GM08714 (cell line): ENCODE measurements at regions not wholly inside any gene's neighbourhood (a gene's known extent, or its start where the extent isn't known, plus 50 kb on each side); places are given as distances from the start of the nearest gene placed in this dataset.
A peak's percentile ranks its signal among the peaks of the same experiment; 100 is the strongest.
"Not testable (repeated sequence)": the region's sequence is repeated elsewhere in the genome, so short reads cannot be mapped to it uniquely, and the experiment has no call there.

Source experiments
- H3K4me3 ChIP-seq: fragments of 200-500 bp; sonication (Bioruptor generic); 2 replicates; pipeline ENCODE4 v1.5.1; 2014; ENCODE audit warnings: mild to moderate bottlenecking, low read length, inconsistent platforms
- ZNF274 ChIP-seq: IDR thresholded peaks from 2 replicates; pipeline ENCODE4 v1.6.1; 2012; ENCODE audit warnings: mild to moderate bottlenecking, low read depth, low read length

GRCh38 chr4:130851107-130851506, 1755.2 kb downstream of the C4orf33 start:
- no peak overlapping the region for H3K4me3 ChIP-seq
- TF ChIP-seq ZNF274: no peak

GRCh38 chr4:130851932-130852331, 1756.0 kb downstream of the C4orf33 start:
- H3K4me3 ChIP-seq: no peak overlapping the region

DNA sequence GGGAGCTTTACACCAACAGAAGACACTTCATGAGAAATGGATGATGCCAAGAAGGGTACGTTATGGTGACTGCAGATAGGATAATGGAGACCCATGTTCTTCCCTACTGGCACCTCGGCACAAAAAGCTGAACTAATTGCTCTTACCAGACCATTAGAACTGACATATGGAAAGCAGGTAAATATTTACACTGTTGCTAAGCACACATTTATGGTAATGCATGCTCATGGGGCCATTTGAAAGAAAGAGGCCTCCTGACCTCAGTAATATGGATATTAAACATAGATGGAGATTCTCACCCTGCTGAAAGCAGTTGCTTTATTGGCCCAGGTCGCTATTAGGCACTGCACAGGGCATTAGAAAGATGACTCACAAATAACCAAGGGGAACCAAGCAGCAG, 1759.6 kb downstream of the C4orf33 start:
- H3K4me3 ChIP-seq: no peak overlapping the region
- TF ChIP-seq ZNF274: no peak

More at GRCh38 chr4:130851932-130852331, 1756.0 kb downstream of the C4orf33 start:
- TF ChIP-seq ZNF274: no peak

DNA sequence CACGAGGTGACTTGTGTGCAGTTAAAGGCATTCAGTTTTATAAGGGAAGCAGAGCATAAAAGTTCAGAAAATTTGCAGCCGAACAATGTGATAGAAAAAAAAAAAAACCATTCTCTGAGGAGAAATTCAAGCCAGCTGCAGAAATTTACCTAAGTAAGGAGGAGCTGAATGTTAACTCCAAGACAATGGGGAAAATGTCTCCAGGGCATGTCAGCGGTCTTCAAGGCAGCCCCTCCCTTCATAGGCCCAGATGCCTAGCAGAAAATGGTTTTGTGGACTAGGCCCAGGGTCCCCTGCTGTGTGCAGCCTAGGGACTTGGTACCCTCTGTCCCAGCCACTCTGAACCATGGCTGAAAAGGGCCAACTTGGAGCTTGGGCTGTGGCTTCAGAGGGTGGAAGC, 1764.0 kb downstream of the C4orf33 start:
- TF ChIP-seq ZNF274: no peak
- no peak overlapping the region for H3K4me3 ChIP-seq

GRCh38 chr4:130896920-130897319, 1801.0 kb downstream of the C4orf33 start:
- TF ChIP-seq ZNF274: no peak
- H3K4me3 ChIP-seq: no peak overlapping the region

DNA sequence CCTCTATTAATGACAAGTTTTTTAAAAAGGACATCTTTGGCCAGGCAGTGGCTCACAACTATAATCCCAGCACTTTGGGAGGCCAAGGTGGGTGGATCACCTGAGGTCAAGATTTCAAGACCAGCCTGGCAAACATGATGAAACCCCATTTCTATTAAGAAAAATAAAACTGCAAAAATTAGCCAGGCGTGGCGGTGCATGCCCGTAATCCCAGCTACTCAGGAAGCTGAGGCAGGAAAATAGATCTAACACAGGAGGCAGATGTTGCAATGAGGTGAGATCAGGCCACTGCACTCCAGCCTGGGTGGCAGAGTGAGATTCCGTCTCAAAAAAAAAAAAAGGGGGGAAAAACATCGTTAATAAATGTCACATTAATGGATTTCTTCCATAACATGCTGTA, 1805.4 kb downstream of the C4orf33 start:
- TF ChIP-seq ZNF274: no peak

GRCh38 chr4:130922955-130923354, 1827.0 kb downstream of the C4orf33 start:
- TF ChIP-seq ZNF274: peak; percentile 24; the same call in 1 of the 2 replicates
- H3K4me3 ChIP-seq: no peak overlapping the region

More for the DNA sequence above, 1805.4 kb downstream of the C4orf33 start:
- no peak overlapping the region for H3K4me3 ChIP-seq

- no peak for TF ChIP-seq ZNF274
- H3K4me3 ChIP-seq: no peak overlapping the region
These were observed 1859.6 kb downstream of the C4orf33 start for GRCh38 chr4:130955520-130955919.

DNA sequence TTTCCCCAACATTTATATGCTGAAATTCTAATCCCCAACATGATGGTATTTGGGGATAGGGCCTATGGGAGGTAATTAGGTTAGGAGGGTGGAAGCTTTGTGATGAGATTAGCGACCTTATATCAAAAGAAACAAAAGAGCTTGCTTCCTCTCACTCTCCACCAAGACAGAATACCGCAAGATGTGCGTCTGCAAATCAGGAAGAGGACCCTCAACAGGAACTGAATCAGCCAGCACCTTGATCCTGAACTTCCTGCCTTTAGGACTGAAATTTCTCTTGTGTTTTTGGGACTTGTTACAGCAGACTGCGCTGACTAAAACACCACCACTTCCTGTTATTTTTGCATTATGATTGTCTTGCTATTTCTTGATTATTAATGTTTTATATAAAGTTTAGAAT, 1889.4 kb downstream of the C4orf33 start:
- no peak for TF ChIP-seq ZNF274
- H3K4me3 ChIP-seq: no peak overlapping the region

DNA sequence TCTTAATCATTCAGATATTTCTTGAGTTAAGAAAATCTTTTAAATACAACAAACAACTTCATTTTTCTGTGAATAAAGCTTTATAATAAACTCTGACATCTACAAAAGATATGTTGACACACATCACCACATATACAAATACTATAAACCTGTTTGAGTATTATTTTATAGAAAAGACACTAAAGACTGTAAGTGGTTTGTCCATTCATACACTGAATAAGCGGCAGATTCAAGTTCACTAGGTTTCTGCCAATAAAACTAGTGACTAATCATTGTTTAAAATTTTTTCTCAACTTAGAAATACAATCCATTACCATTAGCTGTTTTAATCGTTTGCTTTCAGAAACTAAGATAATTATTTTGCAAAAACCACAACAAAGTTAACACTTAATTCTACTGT, 1900.0 kb downstream of the C4orf33 start:
- H3K4me3 ChIP-seq: no peak overlapping the region
- TF ChIP-seq ZNF274: no peak

- TF ChIP-seq ZNF274: no peak
- H3K4me3 ChIP-seq: no peak overlapping the region
These were observed 1905.4 kb downstream of the C4orf33 start for GRCh38 chr4:131001371-131001770.

- no peak for TF ChIP-seq ZNF274
These were observed 1906.2 kb downstream of the C4orf33 start for GRCh38 chr4:131002132-131002531.

GRCh38 chr4:131006388-131006787, 1910.4 kb downstream of the C4orf33 start:
- no peak overlapping the region for H3K4me3 ChIP-seq

More at GRCh38 chr4:131002132-131002531, 1906.2 kb downstream of the C4orf33 start:
- no peak overlapping the region for H3K4me3 ChIP-seq

GRCh38 chr4:131011961-131012360, 1916.0 kb downstream of the C4orf33 start:
- H3K4me3 ChIP-seq: not testable (repeated sequence)

More at GRCh38 chr4:131006388-131006787, 1910.4 kb downstream of the C4orf33 start:
- no peak for TF ChIP-seq ZNF274

GRCh38 chr4:131013226-131013625, 1917.3 kb downstream of the C4orf33 start:
- no peak overlapping the region for H3K4me3 ChIP-seq
- TF ChIP-seq ZNF274: no peak

- H3K4me3 ChIP-seq: no peak overlapping the region
- TF ChIP-seq ZNF274: no peak
These were observed 1930.8 kb downstream of the C4orf33 start for GRCh38 chr4:131026771-131027170.

DNA sequence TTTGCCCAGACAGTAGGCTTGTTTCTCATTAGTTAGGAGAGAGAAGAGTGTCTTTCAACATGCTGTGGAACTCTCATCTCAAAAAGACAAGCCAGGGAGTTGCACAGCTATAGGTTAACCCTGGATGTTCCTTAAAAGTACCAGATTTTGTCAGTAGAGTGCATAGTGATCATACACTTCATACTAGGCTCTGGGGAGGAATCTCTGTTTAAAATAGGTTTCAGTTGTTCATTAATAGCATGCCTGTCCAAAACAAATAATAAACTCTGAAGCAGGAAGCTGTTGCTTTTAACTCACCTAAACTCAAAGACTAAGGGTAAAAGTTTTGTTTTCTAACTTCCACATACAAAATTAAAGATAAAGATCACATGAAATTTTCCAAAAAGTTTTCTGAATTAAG, 1948.4 kb downstream of the C4orf33 start:
- TF ChIP-seq ZNF274: no peak
- H3K4me3 ChIP-seq: no peak overlapping the region

GRCh38 chr4:131046821-131047220, 1950.9 kb downstream of the C4orf33 start:
- TF ChIP-seq ZNF274: no peak
- H3K4me3 ChIP-seq: no peak overlapping the region
